ENCODE measurements at regions not wholly inside any gene's neighbourhood (a gene's known extent, or its start where the extent isn't known, plus 50 kb on each side); places are given as distances from the start of the nearest gene placed in this dataset.

GRCh38 chr3:117172426-117172825, 462.8 kb downstream of the TUSC7 start:
- DNase-seq (ENCODE audit: low read depth), result no peak
- no peak overlapping the region for H3K4me3 ChIP-seq (ENCODE audit: low read depth, low read length)
- no peak for TF ChIP-seq CTCF (conservative IDR thresholded peaks at IDR 0.05; ENCODE audit: low read depth, low read length)

DNA sequence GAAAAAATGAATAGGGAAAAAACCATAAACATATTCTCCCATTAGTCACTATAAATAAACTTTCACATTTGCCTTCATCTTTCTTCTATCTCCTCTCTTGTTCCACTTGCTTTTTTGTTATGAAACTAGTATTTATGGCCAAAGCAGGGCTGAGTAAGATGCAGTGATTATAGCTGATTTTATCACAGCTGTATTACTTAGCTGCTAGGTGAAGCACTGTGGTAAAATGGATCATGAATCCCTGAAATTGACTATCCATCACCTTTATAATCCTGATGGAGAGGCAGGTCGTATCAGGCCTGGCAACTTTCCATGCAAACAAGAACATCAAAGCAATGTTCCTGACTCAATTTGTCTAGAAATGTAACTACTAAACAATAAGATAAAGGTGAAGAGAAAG, 471.6 kb downstream of the TUSC7 start:
- TF ChIP-seq CTCF (conservative IDR thresholded peaks at IDR 0.05; ENCODE audit: low read depth, low read length), result no peak
- DNase-seq (ENCODE audit: low read depth), result no peak
- no peak overlapping the region for H3K4me3 ChIP-seq (ENCODE audit: low read depth, low read length)

- H3K4me3 ChIP-seq (ENCODE audit: low read depth, low read length), result no peak overlapping the region
- DNase-seq (ENCODE audit: low read depth), result no peak
- TF ChIP-seq CTCF (conservative IDR thresholded peaks at IDR 0.05; ENCODE audit: low read depth, low read length), result no peak
Measured at GRCh38 chr3:117184574-117184973, 475.0 kb downstream of the TUSC7 start.

DNA sequence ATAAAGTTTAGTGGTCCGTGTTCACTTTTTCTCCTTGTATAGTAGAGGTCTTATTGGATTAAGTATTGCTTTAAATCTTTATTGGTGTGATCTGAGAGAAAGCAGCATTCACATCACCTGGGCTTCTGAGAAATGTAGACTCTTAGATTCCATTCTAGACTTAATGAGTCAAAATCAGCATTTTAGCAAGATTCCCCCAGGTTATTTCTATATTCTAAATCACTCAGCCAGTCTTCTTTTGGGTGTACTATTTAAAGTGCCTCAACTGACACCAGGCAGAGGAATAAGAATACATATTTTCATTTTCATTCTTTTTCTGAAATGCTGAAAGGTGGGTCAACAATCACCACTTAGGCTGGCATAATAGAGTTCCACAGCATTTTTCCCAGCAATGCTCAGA, 481.7 kb downstream of the TUSC7 start:
- H3K4me3 ChIP-seq (ENCODE audit: low read depth, low read length), result no peak overlapping the region
- no peak for DNase-seq (ENCODE audit: low read depth)
- TF ChIP-seq CTCF (conservative IDR thresholded peaks at IDR 0.05; ENCODE audit: low read depth, low read length), result no peak

DNA sequence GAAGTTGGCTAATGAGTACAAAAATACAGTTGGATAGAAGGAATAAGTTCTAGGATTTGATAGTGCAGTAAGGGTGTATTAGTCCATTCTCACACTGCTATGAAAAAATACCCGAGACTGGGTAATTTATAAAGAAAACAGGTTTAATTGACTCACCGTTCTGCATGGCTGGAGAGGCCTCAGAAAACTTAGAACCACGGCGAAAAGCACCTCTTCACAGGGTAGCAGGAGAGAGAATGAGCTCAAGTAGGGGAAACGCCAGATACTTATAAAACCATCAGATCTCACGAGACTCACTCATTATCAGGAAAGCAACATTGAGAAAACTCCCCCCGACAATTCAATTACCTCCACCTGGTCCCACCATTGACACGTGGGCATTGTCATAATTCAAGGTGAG, 483.3 kb downstream of the TUSC7 start:
- DNase-seq (ENCODE audit: low read depth), result no peak
- no peak overlapping the region for H3K4me3 ChIP-seq (ENCODE audit: low read depth, low read length)
- no peak for TF ChIP-seq CTCF (conservative IDR thresholded peaks at IDR 0.05; ENCODE audit: low read depth, low read length)

DNA sequence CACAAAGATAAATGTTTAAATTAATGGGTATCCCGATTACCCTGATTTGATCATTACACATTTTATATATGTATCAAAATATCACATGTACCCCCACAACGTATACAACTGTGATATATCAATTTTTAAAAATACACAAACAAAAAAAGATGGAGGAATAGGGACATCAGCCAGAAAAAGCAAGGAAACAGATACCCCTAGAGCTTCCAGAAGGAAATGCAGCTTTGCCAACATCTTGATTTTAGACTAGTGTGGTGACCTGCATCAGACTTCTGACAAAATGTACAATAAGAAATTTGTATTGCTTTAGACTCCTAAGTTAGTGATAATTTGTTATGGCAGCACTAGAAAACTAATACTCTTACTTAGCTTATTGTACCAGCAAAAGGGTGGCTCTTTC, 483.8 kb downstream of the TUSC7 start:
- TF ChIP-seq CTCF (conservative IDR thresholded peaks at IDR 0.05; ENCODE audit: low read depth, low read length), result peak; percentile 51
- no peak overlapping the region for H3K4me3 ChIP-seq (ENCODE audit: low read depth, low read length)
- DNase-seq (ENCODE audit: low read depth), result no peak

DNA sequence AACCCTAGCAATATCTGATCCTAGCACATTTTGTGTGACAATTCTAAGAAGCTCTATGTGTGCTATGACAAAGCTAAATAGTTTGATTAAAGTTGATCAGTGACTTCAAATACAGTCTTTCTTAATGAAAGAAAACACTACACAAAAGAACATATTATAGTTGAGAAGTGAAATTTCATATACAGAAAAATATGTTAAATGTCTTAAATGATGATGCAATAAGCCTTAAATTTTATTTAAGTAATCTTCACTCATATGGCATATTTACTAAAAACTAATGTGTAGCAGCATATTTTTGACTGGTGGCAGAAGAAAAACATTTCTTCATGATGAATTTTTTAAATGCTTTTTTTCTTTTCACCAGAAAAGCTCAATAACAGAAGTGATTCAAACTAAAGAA, 485.5 kb downstream of the TUSC7 start:
- DNase-seq (ENCODE audit: low read depth), result no peak
- TF ChIP-seq CTCF (conservative IDR thresholded peaks at IDR 0.05; ENCODE audit: low read depth, low read length), result no peak
- H3K4me3 ChIP-seq (ENCODE audit: low read depth, low read length), result no peak overlapping the region

Measured in epithelial cell of proximal tubule (primary cell).